ENCODE measurements at regions not wholly inside any gene's neighbourhood (a gene's known extent, or its start where the extent isn't known, plus 50 kb on each side); places are given as distances from the start of the nearest gene placed in this dataset.

GRCh38 chr2:8149985-8150539 lies 531.8 kb upstream of the ID2 start:
- no TSS peak for BruUV-seq (replicated peaks)

GRCh38 chr2:8151888-8152287 lies 530.0 kb upstream of the ID2 start:
- TF ChIP-seq CTCF (IDR thresholded peaks at IDR 0.05; ENCODE audit: insufficient read depth in 1 of 2, low read depth in 1 of 2, low read length in 1 of 2, severe bottlenecking in 1 of 2, unreplicated experiment in 1 of 2), result no peak
- H3K27me3 ChIP-seq (replicated peaks; ENCODE audit: control insufficient read depth, insufficient read depth, low read length), result no peaks in the 10 kb centered on the region; the same call in 1 of the 2 replicates
- no peaks in the 10 kb centered on the region for H3K9me3 ChIP-seq
- H3K4me3 ChIP-seq (ENCODE audit: low read depth, low read length), result no peak overlapping the region
- H3K9me3 Mint-ChIP-seq (ENCODE audit: unreplicated experiment), result no peaks in the 10 kb centered on the region
- H3K4me1 ChIP-seq, result no peaks in the 10 kb centered on the region
- no peaks in the 10 kb centered on the region for H3K36me3 Mint-ChIP-seq (ENCODE audit: insufficient read depth, unreplicated experiment)
- no peaks in the 10 kb centered on the region for H3K27me3 Mint-ChIP-seq (ENCODE audit: insufficient read depth, unreplicated experiment)
- POLR2A ChIA-PET, result no interaction called here
- BruUV-seq (replicated peaks), result no TSS peak
- H3K27ac Mint-ChIP-seq (ENCODE audit: unreplicated experiment), result no peak overlapping the region
- intact Hi-C loops (cut with micrococcal nuclease; ENCODE audit: unreplicated experiment), result no loop called here
- no peak for DNase-seq
- peaks cover under 1% of the 10 kb centered on the region for H3K4me1 Mint-ChIP-seq (ENCODE audit: low read depth, unreplicated experiment)
- CTCF ChIA-PET, result no interaction called here
- no peak overlapping the region for H3K4me3 Mint-ChIP-seq (ENCODE audit: unreplicated experiment)
- no peaks in the 10 kb centered on the region for H3K36me3 ChIP-seq (ENCODE audit: control insufficient read depth, insufficient read depth, low read length)

More at GRCh38 chr2:8149985-8150539, 531.8 kb upstream of the ID2 start:
- Histone ChIP-seq H3K4me1 (no peaks in the 10 kb centered on the region), H3K9me3 (no peaks in the 10 kb centered on the region), H3K27me3 (replicated peaks; ENCODE audit: control insufficient read depth, insufficient read depth, low read length) (no peaks in the 10 kb centered on the region; the same call in 1 of the 2 replicates), H3K4me3 (ENCODE audit: low read depth, low read length) (no peak overlapping the region), H3K36me3 (ENCODE audit: control insufficient read depth, insufficient read depth, low read length) (no peaks in the 10 kb centered on the region)
- ChIA-PET CTCF (no interaction called here), POLR2A (no interaction called here)
- intact Hi-C loops (cut with micrococcal nuclease; ENCODE audit: unreplicated experiment), result no loop called here
- no peak for TF ChIP-seq CTCF (IDR thresholded peaks at IDR 0.05; ENCODE audit: insufficient read depth in 1 of 2, low read depth in 1 of 2, low read length in 1 of 2, severe bottlenecking in 1 of 2, unreplicated experiment in 1 of 2)
- Mint-ChIP-seq H3K9me3 (ENCODE audit: unreplicated experiment) (no peaks in the 10 kb centered on the region), H3K4me1 (ENCODE audit: low read depth, unreplicated experiment) (peaks cover 10% of the 10 kb centered on the region), H3K27ac (ENCODE audit: unreplicated experiment) (no peak overlapping the region), H3K4me3 (ENCODE audit: unreplicated experiment) (no peak overlapping the region), H3K36me3 (ENCODE audit: insufficient read depth, unreplicated experiment) (no peaks in the 10 kb centered on the region), H3K27me3 (ENCODE audit: insufficient read depth, unreplicated experiment) (no peaks in the 10 kb centered on the region)
- DNase-seq, result no peak

GRCh38 chr2:8152392-8153257 lies 529.2 kb upstream of the ID2 start:
- no peak overlapping the region for H3K4me3 Mint-ChIP-seq (ENCODE audit: unreplicated experiment)
- POLR2A ChIA-PET, result no interaction called here
- H3K9me3 Mint-ChIP-seq (ENCODE audit: unreplicated experiment), result no peaks in the 10 kb centered on the region
- CTCF ChIA-PET, result no interaction called here
- no peak overlapping the region for H3K27ac Mint-ChIP-seq (ENCODE audit: unreplicated experiment)
- Histone ChIP-seq H3K4me1 (no peaks in the 10 kb centered on the region), H3K36me3 (ENCODE audit: control insufficient read depth, insufficient read depth, low read length) (no peaks in the 10 kb centered on the region), H3K4me3 (ENCODE audit: low read depth, low read length) (no peak overlapping the region), H3K27me3 (replicated peaks; ENCODE audit: control insufficient read depth, insufficient read depth, low read length) (no peaks in the 10 kb centered on the region; the same call in 1 of the 2 replicates), H3K9me3 (no peaks in the 10 kb centered on the region)
- BruUV-seq (replicated peaks), result no TSS peak
- no peaks in the 10 kb centered on the region for H3K27me3 Mint-ChIP-seq (ENCODE audit: insufficient read depth, unreplicated experiment)
- no peaks in the 10 kb centered on the region for H3K36me3 Mint-ChIP-seq (ENCODE audit: insufficient read depth, unreplicated experiment)
- TF ChIP-seq CTCF (IDR thresholded peaks at IDR 0.05; ENCODE audit: insufficient read depth in 1 of 2, low read depth in 1 of 2, low read length in 1 of 2, severe bottlenecking in 1 of 2, unreplicated experiment in 1 of 2), result no peak
- no peak for DNase-seq
- H3K4me1 Mint-ChIP-seq (ENCODE audit: low read depth, unreplicated experiment), result no peaks in the 10 kb centered on the region
- intact Hi-C loops (cut with micrococcal nuclease; ENCODE audit: unreplicated experiment), result no loop called here

All from Caco-2 (cell line).